ENCODE measurements at regions not wholly inside any gene's neighbourhood (a gene's known extent, or its start where the extent isn't known, plus 50 kb on each side); places are given as distances from the start of the nearest gene placed in this dataset.

GRCh38 chr7:136309407-136309806 lies 332.2 kb upstream of the MTPN start:
- H3K4me3 ChIP-seq (ENCODE audit: control extremely low read depth in 1 of 5, extremely low read depth in 1 of 5, insufficient read depth in 1 of 5, low read depth in 2 of 5, low read length in 4 of 5), result no peak overlapping the region
- peaks cover 11% of the 10 kb centered on the region for H3K9me3 Mint-ChIP-seq (ENCODE audit: insufficient read depth)
- intact Hi-C loops (cut with micrococcal nuclease), result no loop called here
- no peak overlapping the region for H3K4me2 ChIP-seq (replicated peaks; ENCODE audit: low read depth, low read length, poor library complexity, severe bottlenecking)
- TF ChIP-seq EZH2 (IDR thresholded peaks at IDR 0.05; ENCODE audit: borderline replicate concordance, insufficient read depth, low read depth, low read length, poor library complexity, severe bottlenecking) (no peak), CTCF (IDR thresholded peaks at IDR 0.05) (no peak)
- H3K4me1 ChIP-seq (ENCODE audit: control insufficient read depth in 2 of 2, insufficient read depth in 2 of 2, low read length in 2 of 2), result peaks cover 0 to 3% of the 10 kb centered on the region in 2 donors
- no peaks in the 10 kb centered on the region for H3K27me3 Mint-ChIP-seq
- ATAC-seq (ENCODE audit: low read depth), result no peak
- no peak for DNase-seq
- H3K9me3 ChIP-seq (ENCODE audit: control extremely low read depth in 1 of 3, control insufficient read depth in 2 of 3, insufficient read depth in 1 of 3, low read length in 2 of 3), result no peaks in the 10 kb centered on the region
- no peak overlapping the region for H3K9ac ChIP-seq (ENCODE audit: low read length)
- H3K36me3 ChIP-seq (replicated peaks in 1 of 2; ENCODE audit: control extremely low read depth in 1 of 2, control insufficient read depth in 1 of 2, extremely low read depth in 1 of 2, insufficient read depth in 2 of 2, low read length in 1 of 2), result no peaks in the 10 kb centered on the region
- ChIA-PET CTCF (no interaction called here), POLR2A (no interaction called here)
- no peak overlapping the region for H3K4me3 Mint-ChIP-seq
- no peak overlapping the region for H3K27ac Mint-ChIP-seq
- H2AFZ ChIP-seq (ENCODE audit: insufficient read depth, low read depth, low read length, poor library complexity, severe bottlenecking), result no peak overlapping the region
- no peaks in the 10 kb centered on the region for H4K20me1 ChIP-seq (ENCODE audit: control insufficient read depth, insufficient read depth, low read length, poor library complexity, severe bottlenecking)
- H3K4me1 Mint-ChIP-seq, result no peaks in the 10 kb centered on the region
- H3K27me3 ChIP-seq (replicated peaks in 1 of 4; ENCODE audit: control extremely low read depth in 1 of 4, control insufficient read depth in 3 of 4, insufficient read depth in 4 of 4, low read length in 3 of 4), result no peaks in the 10 kb centered on the region
- WGBS (ENCODE audit: insufficient coverage), result no CpG with 5 or more reads among the region's 1 CpG
- H3K79me2 ChIP-seq (ENCODE audit: control insufficient read depth, insufficient read depth, low read length), result no peaks in the 10 kb centered on the region
- no peak overlapping the region for H3K27ac ChIP-seq (ENCODE audit: low read length in 2 of 2)

- H3K4me3 Mint-ChIP-seq, result no peak overlapping the region
- Histone ChIP-seq H3K27ac (ENCODE audit: low read length in 2 of 2) (no peak overlapping the region), H3K9ac (ENCODE audit: low read length) (no peak overlapping the region), H3K79me2 (ENCODE audit: control insufficient read depth, insufficient read depth, low read length) (no peaks in the 10 kb centered on the region), H3K4me3 (ENCODE audit: control extremely low read depth in 1 of 5, extremely low read depth in 1 of 5, insufficient read depth in 1 of 5, low read depth in 2 of 5, low read length in 4 of 5) (no peak overlapping the region), H4K20me1 (ENCODE audit: control insufficient read depth, insufficient read depth, low read length, poor library complexity, severe bottlenecking) (no peaks in the 10 kb centered on the region), H3K4me2 (replicated peaks; ENCODE audit: low read depth, low read length, poor library complexity, severe bottlenecking) (no peak overlapping the region), H3K36me3 (replicated peaks in 1 of 2; ENCODE audit: control extremely low read depth in 1 of 2, control insufficient read depth in 1 of 2, extremely low read depth in 1 of 2, insufficient read depth in 2 of 2, low read length in 1 of 2) (no peaks in the 10 kb centered on the region), H3K27me3 (replicated peaks in 1 of 4; ENCODE audit: control extremely low read depth in 1 of 4, control insufficient read depth in 3 of 4, insufficient read depth in 4 of 4, low read length in 3 of 4) (no peaks in the 10 kb centered on the region), H2AFZ (ENCODE audit: insufficient read depth, low read depth, low read length, poor library complexity, severe bottlenecking) (no peak overlapping the region), H3K9me3 (ENCODE audit: control extremely low read depth in 1 of 3, control insufficient read depth in 2 of 3, insufficient read depth in 1 of 3, low read length in 2 of 3) (no peaks in the 10 kb centered on the region), H3K4me1 (ENCODE audit: control insufficient read depth in 2 of 2, insufficient read depth in 2 of 2, low read length in 2 of 2) (peaks cover 0 to 3% of the 10 kb centered on the region in 2 donors)
- H3K27me3 Mint-ChIP-seq, result no peaks in the 10 kb centered on the region
- TF ChIP-seq CTCF (IDR thresholded peaks at IDR 0.05) (no peak), EZH2 (IDR thresholded peaks at IDR 0.05; ENCODE audit: borderline replicate concordance, insufficient read depth, low read depth, low read length, poor library complexity, severe bottlenecking) (no peak)
- intact Hi-C loops (cut with micrococcal nuclease), result no loop called here
- ChIA-PET CTCF (no interaction called here), POLR2A (no interaction called here)
- H3K27ac Mint-ChIP-seq, result no peak overlapping the region
- no peak for DNase-seq
- no peaks in the 10 kb centered on the region for H3K4me1 Mint-ChIP-seq
- ATAC-seq (ENCODE audit: low read depth), result no peak
- H3K9me3 Mint-ChIP-seq (ENCODE audit: insufficient read depth), result peaks cover 11% of the 10 kb centered on the region
These were observed 331.1 kb upstream of the MTPN start for GRCh38 chr7:136308230-136308629.

All from B cell (primary cell).